LNCAP (cell line): ENCODE measurements at regions not wholly inside any gene's neighbourhood (a gene's known extent, or its start where the extent isn't known, plus 50 kb on each side); places are given as distances from the start of the nearest gene placed in this dataset.

ENCODE experiments used
- TF ChIP-seq, protein P1 (sequence below): fragments of 450-650 bp; IDR thresholded peaks from 2 replicates; pipeline ENCODE4 v1.5.1; 2017; ENCODE audit warnings: mild to moderate bottlenecking

DNA sequence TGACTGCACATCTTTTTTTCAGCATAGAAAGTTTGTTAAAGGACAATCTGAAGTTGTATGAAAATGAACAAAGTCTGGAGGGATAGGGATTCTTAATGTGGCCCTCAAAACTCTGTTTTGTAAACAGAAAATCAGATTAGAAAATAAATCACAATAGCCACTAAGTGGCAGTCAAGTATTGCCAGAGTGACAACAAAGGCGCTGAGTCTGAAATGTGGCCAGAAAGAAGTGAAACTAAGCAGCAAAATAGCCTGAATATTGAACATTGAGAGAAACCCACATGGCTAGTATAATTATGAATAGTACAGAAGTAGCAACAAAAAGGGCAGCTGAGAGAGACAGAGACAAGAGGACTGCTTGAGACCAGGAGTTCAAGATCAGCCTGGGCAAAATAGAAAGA, 81.1 kb upstream of the CT45A1 start:
- TF ChIP-seq, protein P1, sequence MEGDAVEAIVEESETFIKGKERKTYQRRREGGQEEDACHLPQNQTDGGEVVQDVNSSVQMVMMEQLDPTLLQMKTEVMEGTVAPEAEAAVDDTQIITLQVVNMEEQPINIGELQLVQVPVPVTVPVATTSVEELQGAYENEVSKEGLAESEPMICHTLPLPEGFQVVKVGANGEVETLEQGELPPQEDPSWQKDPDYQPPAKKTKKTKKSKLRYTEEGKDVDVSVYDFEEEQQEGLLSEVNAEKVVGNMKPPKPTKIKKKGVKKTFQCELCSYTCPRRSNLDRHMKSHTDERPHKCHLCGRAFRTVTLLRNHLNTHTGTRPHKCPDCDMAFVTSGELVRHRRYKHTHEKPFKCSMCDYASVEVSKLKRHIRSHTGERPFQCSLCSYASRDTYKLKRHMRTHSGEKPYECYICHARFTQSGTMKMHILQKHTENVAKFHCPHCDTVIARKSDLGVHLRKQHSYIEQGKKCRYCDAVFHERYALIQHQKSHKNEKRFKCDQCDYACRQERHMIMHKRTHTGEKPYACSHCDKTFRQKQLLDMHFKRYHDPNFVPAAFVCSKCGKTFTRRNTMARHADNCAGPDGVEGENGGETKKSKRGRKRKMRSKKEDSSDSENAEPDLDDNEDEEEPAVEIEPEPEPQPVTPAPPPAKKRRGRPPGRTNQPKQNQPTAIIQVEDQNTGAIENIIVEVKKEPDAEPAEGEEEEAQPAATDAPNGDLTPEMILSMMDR = peak; percentile 16; the same call in 1 of the 2 replicates

DNA sequence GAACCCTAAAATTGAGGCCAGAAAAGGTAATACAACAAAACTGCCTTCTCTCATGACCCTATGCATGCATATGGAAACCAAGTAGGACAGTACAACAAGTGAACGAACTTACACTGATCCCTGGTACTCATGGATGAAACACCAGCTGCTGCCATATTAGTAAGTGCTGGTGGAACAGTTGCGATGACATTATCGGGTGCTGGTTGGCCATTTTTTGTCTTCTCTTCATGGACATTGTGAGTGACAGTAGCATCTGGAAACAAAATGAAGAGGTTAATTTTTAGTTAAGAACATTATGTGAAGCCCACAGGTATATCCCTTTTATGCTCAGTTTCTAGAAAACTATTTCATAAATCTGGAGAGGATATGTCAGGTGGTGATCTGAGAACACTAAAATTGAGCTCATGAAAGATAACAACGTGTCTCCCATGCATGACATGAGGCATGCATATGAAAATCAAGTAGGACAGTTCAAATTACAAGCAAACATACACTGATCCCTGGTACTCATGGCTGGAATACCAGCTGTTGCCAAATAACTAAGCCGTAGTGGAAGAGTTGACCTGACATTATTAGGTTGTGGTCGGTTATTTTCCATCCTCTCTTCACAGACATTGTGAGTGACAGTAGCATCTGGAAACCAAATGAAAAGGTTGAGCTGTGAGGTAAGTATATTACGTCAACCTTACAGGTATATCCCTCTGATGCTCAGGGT, 74.2 kb upstream of the CT45A1 start:
- TF ChIP-seq, protein P1 = no peak

DNA sequence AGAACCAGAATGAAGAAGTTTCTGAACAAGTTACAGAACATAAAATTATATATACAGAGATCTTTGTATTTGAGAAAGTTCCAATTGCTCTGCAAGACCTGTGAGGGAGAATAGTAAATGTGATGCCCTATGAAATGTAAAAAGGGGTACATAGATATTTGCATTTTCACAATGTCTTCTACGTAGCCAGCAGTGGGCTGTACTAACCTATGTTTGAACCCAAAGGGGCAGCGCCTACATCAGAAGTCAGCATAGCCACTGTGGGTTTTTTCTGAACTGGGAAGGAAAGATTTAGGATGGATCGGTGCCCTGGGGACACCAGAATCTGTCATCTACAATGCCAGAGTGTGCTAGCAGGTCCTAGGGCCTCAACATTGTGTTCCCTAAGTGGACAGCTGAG, 69.5 kb upstream of the CT45A1 start:
- TF ChIP-seq, protein P1 = no peak

DNA sequence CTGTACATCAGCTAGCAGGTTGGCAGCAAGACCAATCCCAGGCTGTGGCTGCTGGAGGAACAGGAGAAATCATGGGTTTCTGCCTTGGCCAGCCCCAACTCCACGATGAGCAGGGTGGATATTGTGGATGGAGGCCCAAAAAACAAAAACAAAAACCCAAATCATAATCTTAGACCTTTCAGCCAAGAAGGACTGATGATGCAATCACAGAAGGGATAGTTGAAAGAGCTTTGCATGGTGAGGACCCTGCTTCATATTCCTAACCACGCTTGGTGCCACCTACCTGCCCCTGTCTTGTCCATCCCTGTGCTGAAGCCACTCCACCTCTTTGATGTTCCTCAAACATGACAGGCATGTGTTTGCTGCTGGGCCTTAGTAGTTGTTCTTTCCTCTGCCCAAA, 68.8 kb upstream of the CT45A1 start:
- TF ChIP-seq, protein P1 = no peak

DNA sequence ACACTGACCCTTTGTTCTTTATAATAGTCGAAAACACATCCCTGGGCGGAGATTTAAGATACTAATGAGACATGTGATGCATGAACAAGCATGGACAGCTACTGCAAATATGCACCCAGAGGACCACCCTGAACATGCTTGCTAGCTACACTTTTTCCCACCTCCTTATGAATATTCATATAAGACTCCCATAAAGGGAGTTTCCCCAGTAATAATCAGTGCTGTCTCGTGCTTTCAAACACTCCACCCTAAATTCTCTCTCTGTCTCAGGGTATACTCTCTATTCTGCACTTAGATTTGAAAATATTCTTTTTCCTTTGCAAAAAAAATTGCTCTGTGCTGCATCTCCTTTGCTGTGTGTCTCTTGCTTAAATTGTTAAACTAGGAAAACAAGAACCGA, 64.4 kb upstream of the CT45A1 start:
- TF ChIP-seq, protein P1 = no peak

DNA sequence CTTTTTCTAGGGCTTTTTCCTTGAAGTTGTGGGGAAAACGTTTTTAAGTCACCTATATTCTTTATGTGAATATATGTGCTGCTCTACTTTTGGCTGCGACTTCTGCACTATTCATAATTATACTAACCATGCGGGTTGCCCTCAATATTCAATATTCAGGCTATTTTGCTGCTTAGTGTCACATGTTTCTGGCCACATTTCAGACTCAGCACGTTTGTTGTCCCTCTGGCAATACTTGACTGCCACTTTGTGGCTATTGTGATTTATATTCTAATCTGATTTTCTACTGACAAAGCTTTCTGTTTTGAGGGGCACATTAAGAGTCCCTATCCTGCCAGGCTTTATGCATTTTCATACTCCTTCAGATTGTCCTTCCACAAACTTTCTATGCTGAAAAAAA, 63.9 kb upstream of the CT45A1 start:
- TF ChIP-seq, protein P1 = no peak

DNA sequence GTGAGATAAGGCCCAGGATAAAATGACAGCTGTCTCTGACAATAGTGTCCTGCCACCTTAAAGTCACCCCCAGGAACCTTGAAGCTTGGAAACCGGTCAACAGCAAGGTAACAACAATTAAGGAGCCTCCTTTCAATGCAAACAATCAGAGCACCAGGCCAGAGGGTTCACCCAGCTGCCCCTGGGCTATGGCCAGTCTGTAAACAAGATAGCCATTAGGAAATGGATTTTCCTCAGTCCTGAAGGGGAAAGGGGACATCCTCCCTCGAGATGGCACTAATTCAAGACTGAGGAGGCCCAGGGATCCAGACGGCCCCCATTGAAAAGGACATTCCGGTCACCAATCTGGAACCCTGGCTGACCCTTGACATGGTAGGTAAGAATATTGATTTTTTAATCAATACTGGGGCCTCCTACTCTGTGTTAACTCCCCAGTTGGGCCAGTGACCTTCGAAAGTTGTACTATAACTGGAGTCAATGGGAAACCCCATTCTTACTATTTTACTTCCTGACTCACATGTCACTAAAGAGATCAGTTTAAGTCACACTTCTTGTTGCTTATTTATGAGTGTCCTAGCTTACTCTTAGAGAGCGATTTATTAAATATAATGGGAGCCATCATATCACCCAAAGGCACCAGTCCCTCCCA, 61.7 kb upstream of the CT45A1 start:
- TF ChIP-seq, protein P1 = no peak
